K562 (cell line): ENCODE measurements at regions not wholly inside any gene's neighbourhood (a gene's known extent, or its start where the extent isn't known, plus 50 kb on each side); places are given as distances from the start of the nearest gene placed in this dataset.

Experiments
- ATAC-seq: fragments of 200-7000 bp; cut with Tn5 transposase; 3 replicates; pipeline ENCODE4 v1.9.1; 2020; ENCODE audit warnings: moderate library complexity
- BruUV-seq: library from RNA; stranded (reverse); fragments of 400-500 nt; replicated peaks from 2 replicates; lab custom pipeline; 2021; lab: Mats Ljungman, UMichigan
- CTCF ChIA-PET: fragments of 300-600 bp; formaldehyde crosslinking; extraction: SDS; loops from one replicate; lab custom pipeline; 2021; ENCODE audit warnings: low intra/inter-chr PET ratio; lab: Yijun Ruan, JAX
- POLR2A ChIA-PET: fragments of 300-600, 350-650 bp; sonication (Branson Sonifier 250); formaldehyde crosslinking; extraction: SDS; loops from one replicate; lab custom pipeline; 2021; ENCODE audit warnings: antibody characterized with exemption, inconsistent platforms; lab: Yijun Ruan, JAX
- DNase-seq, 4 experiments: peaks; one replicate each; pipeline versions ENCODE4 v3.0.0 to v3.0.0-alpha.2; 2011 to 2018; ENCODE audit warnings: low spot score in 3 of 4, mixed read lengths in 3 of 4; ENCODE audit errors: extremely low read depth in 1 of 4
- FAIRE-seq: peaks from 2 replicates; lab custom pipeline; 2011; peaks lifted over from hg19 to GRCh38; lab: Jason Lieb, UNC
- H2AFZ ChIP-seq: 2 replicates; pipeline ENCODE4 v1.6.0; 2011; ENCODE audit warnings: low read depth, low read length, control low read depth, inconsistent platforms
- H3K27ac ChIP-seq: fragments of 200-600 bp; 3 replicates; pipeline ENCODE4 v1.8.0; 2011; ENCODE audit warnings: low read depth, mild to moderate bottlenecking, control low read depth, inconsistent platforms, low read length, moderate library complexity, mixed read lengths; ENCODE audit errors: extremely low read depth
- H3K27me3 ChIP-seq, 2 experiments: fragments of 300-600 bp in 1 of 2; 2 replicates in 1 of 2; 3 replicates in 1 of 2; pipeline versions ENCODE4 v1.6.0 to v1.8.0; 2011; ENCODE audit warnings: inconsistent platforms in 2 of 2, low read length in 2 of 2, mild to moderate bottlenecking in 1 of 2, mixed read lengths in 1 of 2, moderate library complexity in 1 of 2; ENCODE audit not compliant: control insufficient read depth in 2 of 2, insufficient read depth in 2 of 2
- H3K36me3 ChIP-seq: fragments of 300-600 bp; 3 replicates; pipeline ENCODE4 v1.8.0; 2011; ENCODE audit warnings: mild to moderate bottlenecking, low read length, inconsistent platforms; ENCODE audit not compliant: control insufficient read depth, insufficient read depth
- H3K4me1 ChIP-seq, 2 experiments: fragments of 200-600 bp in 1 of 2; replicated peaks in 1 of 2; 2 replicates in 1 of 2; 3 replicates in 1 of 2; pipeline versions ENCODE4 v1.5.1 to v1.8.0; 2011; ENCODE audit warnings: inconsistent platforms in 2 of 2, low read length in 2 of 2, mild to moderate bottlenecking in 1 of 2, mixed read lengths in 1 of 2, moderate library complexity in 1 of 2; ENCODE audit not compliant: control insufficient read depth in 2 of 2, insufficient read depth in 2 of 2
- H3K4me2 ChIP-seq: 2 replicates; pipeline ENCODE4 v1.6.1; 2011; ENCODE audit warnings: low read length, control low read depth, inconsistent platforms, mixed read lengths; ENCODE audit not compliant: insufficient read depth
- H3K4me3 ChIP-seq: fragments of 200-600 bp; sonication (generic), shearing (Covaris generic); 2 replicates; pipeline ENCODE4 v1.5.1; 2016; ENCODE audit warnings: control low read depth, inconsistent platforms
- H3K79me2 ChIP-seq: fragments of 200-600 bp; 3 replicates; pipeline ENCODE4 v1.8.0; 2011; ENCODE audit warnings: low read length, inconsistent platforms; ENCODE audit not compliant: control insufficient read depth, insufficient read depth
- H3K9ac ChIP-seq, 2 experiments: 2 replicates each; pipeline versions ENCODE4 v1.6.0 to v1.6.1; 2011; ENCODE audit warnings: low read depth in 2 of 2, low read length in 2 of 2, control low read depth in 1 of 2, inconsistent platforms in 1 of 2, mild to moderate bottlenecking in 1 of 2, mixed read lengths in 1 of 2; ENCODE audit not compliant: insufficient read depth in 1 of 2
- H3K9me1 ChIP-seq: one replicate; pipeline ENCODE4 v1.6.0; 2011; ENCODE audit warnings: inconsistent platforms, mild to moderate bottlenecking, low read length, moderate library complexity; ENCODE audit not compliant: control insufficient read depth, insufficient read depth
- H3K9me3 ChIP-seq: replicated peaks from 2 replicates; pipeline ENCODE4 v1.5.1; 2011; ENCODE audit warnings: low read depth, low read length, inconsistent platforms; ENCODE audit not compliant: control insufficient read depth, insufficient read depth
- H4K20me1 ChIP-seq: replicated peaks from 2 replicates; pipeline ENCODE4 v1.6.1; 2011; ENCODE audit warnings: low read length, inconsistent platforms, mixed read lengths; ENCODE audit not compliant: control insufficient read depth, insufficient read depth
- LCOR ChIP-seq: sonication (generic); formaldehyde crosslinking; IDR thresholded peaks from 2 replicates; pipeline ENCODE4 v1.8.0; 2022; ENCODE audit warnings: mild to moderate bottlenecking, missing genetic modification reagents
- MNT ChIP-seq, 2 experiments: fragments of 450-650 bp; conservative IDR thresholded peaks; 2 replicates each; pipeline ENCODE4 v1.6.1; 2017; ENCODE audit warnings: mild to moderate bottlenecking in 2 of 2, moderate library complexity in 2 of 2
- NCOA4 ChIP-seq: fragments of 450-650 bp; IDR thresholded peaks from 2 replicates; pipeline ENCODE4 v1.6.1; 2018; ENCODE audit warnings: mild to moderate bottlenecking; ENCODE audit not compliant: partially characterized antibody
- SFPQ ChIP-seq: fragments of 200-400 bp; formaldehyde crosslinking; IDR thresholded peaks from 2 replicates; pipeline ENCODE4 v1.6.1; 2017; ENCODE audit warnings: mild to moderate bottlenecking, low read depth, low read length, moderate library complexity
- SIRT6 ChIP-seq: IDR thresholded peaks from one replicate; pipeline ENCODE4 v1.6.1; 2012; ENCODE audit warnings: low read depth, mild to moderate bottlenecking, control low read depth, inconsistent platforms, low read length, moderate library complexity
- SMARCA4 ChIP-seq: fragments of 450-650 bp; IDR thresholded peaks from 2 replicates; pipeline ENCODE4 v1.6.1; 2016
- TCFL5 ChIP-seq: fragments of 250-450 bp; sonication (Bioruptor Pico); conservative IDR thresholded peaks from 2 replicates; pipeline ENCODE4 v1.6.1; 2021; ENCODE audit warnings: mild to moderate bottlenecking, moderate library complexity, matching md5 sums
- TRIM25 ChIP-seq: fragments of 450-650 bp; IDR thresholded peaks from 2 replicates; pipeline ENCODE4 v1.7.0; 2016; ENCODE audit warnings: borderline replicate concordance
- ZBTB1 ChIP-seq: sonication (generic); formaldehyde crosslinking; IDR thresholded peaks from 2 replicates; pipeline ENCODE4 v1.8.1; 2023; ENCODE audit warnings: missing genetic modification reagents, low read depth, mild to moderate bottlenecking, borderline replicate concordance
- ZNF764 ChIP-seq: fragments of 250-450 bp; sonication (Bioruptor Pico); IDR thresholded peaks from 2 replicates; pipeline ENCODE4 v1.4.0; 2020; ENCODE audit warnings: low read depth, mild to moderate bottlenecking, moderate library complexity
- ZNF780A ChIP-seq: fragments of 250-450 bp; sonication (Bioruptor Pico); IDR thresholded peaks from 2 replicates; pipeline ENCODE4 v1.5.0; 2021; ENCODE audit warnings: mild to moderate bottlenecking
- WGBS: fragments of 100-300 bp; shearing (Covaris generic); methylation state at CpG from one replicate; pipeline ENCODE4 v1.1.6; 2016; ENCODE audit warnings: low coverage, mixed read lengths; ENCODE audit not compliant: insufficient coverage; ENCODE audit errors: missing lambda C conversion rate; 5-methylcytosine and 5-hydroxymethylcytosine counted together
- in situ Hi-C: fragments of 300-500 bp; cut with MboI; formaldehyde crosslinking; loops from 4 replicates; pipeline ENCODE4 v1.15.0; 2018; ENCODE audit warnings: inconsistent platforms, mixed read lengths
- intact Hi-C: fragments of 100-400 bp; cut with micrococcal nuclease; formaldehyde crosslinking; loops from 2 replicates; pipeline ENCODE4 v1.14.2; 2022

- no peaks in the 10 kb centered on the region for H3K9me3 ChIP-seq
- in situ Hi-C loops: no loop called here
- no peak overlapping the region for H3K4me2 ChIP-seq
- no peak overlapping the region for H3K4me3 ChIP-seq
- ATAC-seq (no peak), FAIRE-seq (no peak), DNase-seq (no peak)
- no peaks in the 10 kb centered on the region for H3K9me1 ChIP-seq
- H2AFZ ChIP-seq: no peak overlapping the region
- no peaks in the 10 kb centered on the region for H3K27me3 ChIP-seq
- BruUV-seq: no TSS peak
- H4K20me1 ChIP-seq: no peaks in the 10 kb centered on the region
- ChIA-PET POLR2A (no interaction called here), CTCF (no interaction called here)
- no peak overlapping the region for H3K9ac ChIP-seq
- no peaks in the 10 kb centered on the region for H3K36me3 ChIP-seq
- H3K79me2 ChIP-seq: no peaks in the 10 kb centered on the region
- intact Hi-C loops: no loop called here
- H3K4me1 ChIP-seq: no peaks in the 10 kb centered on the region
- TF ChIP-seq LCOR: no peak
- TF ChIP-seq MNT (conservative IDR thresholded peaks at IDR 0.05): no peak
- no peak for TF ChIP-seq SFPQ
- no peak for TF ChIP-seq NCOA4
- TF ChIP-seq SIRT6: no peak
- no peak for TF ChIP-seq ZBTB1 (CRISPR knock-in tag)
- no peak for TF ChIP-seq ZNF780A
- no peak for TF ChIP-seq ZNF764 (CRISPR knock-in tag)
- no peak for TF ChIP-seq SMARCA4
- TF ChIP-seq TCFL5: no peak
- no peak for TF ChIP-seq TRIM25
- WGBS: 0% methylated on average over 1 of the region's 1 CpG
- H3K27ac ChIP-seq: no peak overlapping the region
These were observed 429.0 kb upstream of the PIK3C3 start for GRCh38 chr18:41526054-41526453.
